Neural progenitor cell (in vitro differentiated cells): ENCODE measurements at regions not wholly inside any gene's neighbourhood (a gene's known extent, or its start where the extent isn't known, plus 50 kb on each side); places are given as distances from the start of the nearest gene placed in this dataset.

Source experiments
- CTCF ChIP-seq: fragments of 200-600 bp; sonication (generic); IDR thresholded peaks from 2 replicates; pipeline ENCODE4 v1.5.1; 2017; ENCODE audit warnings: antibody characterized with exemption, mild to moderate bottlenecking
- EZH2 ChIP-seq: fragments of 200-600 bp; sonication (generic); IDR thresholded peaks from 2 replicates; pipeline ENCODE4 v1.6.1; 2017; ENCODE audit warnings: antibody characterized with exemption, mild to moderate bottlenecking, moderate library complexity
- EZH2phosphoT487 ChIP-seq: fragments of 200-600 bp; sonication (generic); IDR thresholded peaks from 2 replicates; pipeline ENCODE4 v1.6.1; 2017; ENCODE audit warnings: antibody characterized with exemption

- TF ChIP-seq CTCF (no peak), EZH2phosphoT487 (no peak), EZH2 (no peak)
Observed at GRCh38 chr1:238346340-238346739, 455.6 kb upstream of the ZP4 start.
